ENCODE measurements at regions not wholly inside any gene's neighbourhood (a gene's known extent, or its start where the extent isn't known, plus 50 kb on each side); places are given as distances from the start of the nearest gene placed in this dataset.
"Not testable (repeated sequence)": the region's sequence is repeated elsewhere in the genome, so short reads cannot be mapped to it uniquely, and the experiment has no call there.

GRCh38 chr5:99019812-99020697 is 91.2 kb upstream of the CHD1 start:
- peak; percentile 34 for ATAC-seq
- DNase-seq = no peak
- Histone ChIP-seq H3K4me1 (no peaks in the 10 kb centered on the region), H3K27ac (no peak overlapping the region), H3K27me3 (no peaks in the 10 kb centered on the region), H3K9me3 (no peaks in the 10 kb centered on the region), H3K36me3 (no peaks in the 10 kb centered on the region), H3K4me3 (no peak overlapping the region)
- TF ChIP-seq CTCF (IDR thresholded peaks at IDR 0.05) = no peak
- intact Hi-C loops (cut with DNase I) = no loop called here

- ATAC-seq = no peak
- Histone ChIP-seq H3K27ac (no peak overlapping the region), H3K36me3 (no peaks in the 10 kb centered on the region), H3K27me3 (no peaks in the 10 kb centered on the region), H3K9me3 (no peaks in the 10 kb centered on the region), H3K4me1 (no peaks in the 10 kb centered on the region), H3K4me3 (no peak overlapping the region)
- no peak for DNase-seq
- TF ChIP-seq CTCF (IDR thresholded peaks at IDR 0.05) = no peak
- intact Hi-C loops (cut with DNase I) = no loop called here
Observed at GRCh38 chr5:99019254-99019653, 90.4 kb upstream of the CHD1 start.

- ATAC-seq (no peak), DNase-seq (no peak)
- TF ChIP-seq CTCF (IDR thresholded peaks at IDR 0.05) = no peak
- Histone ChIP-seq H3K9me3 (no peaks in the 10 kb centered on the region), H3K27ac (no peak overlapping the region), H3K4me1 (no peaks in the 10 kb centered on the region), H3K27me3 (no peaks in the 10 kb centered on the region), H3K36me3 (no peaks in the 10 kb centered on the region), H3K4me3 (no peak overlapping the region)
- intact Hi-C loops (cut with DNase I) = no loop called here
Observed at GRCh38 chr5:99010294-99010693, 81.5 kb upstream of the CHD1 start.

- ATAC-seq; H3K36me3 ChIP-seq; H3K4me1 ChIP-seq; H3K27me3 ChIP-seq; H3K9me3 ChIP-seq; H3K27ac ChIP-seq; DNase-seq; intact Hi-C loops (cut with DNase I); H3K4me3 ChIP-seq: not testable (repeated sequence)
Observed at GRCh38 chr5:99008009-99008408, 79.2 kb upstream of the CHD1 start.

- ATAC-seq (no peak), DNase-seq (no peak)
- Histone ChIP-seq H3K4me1 (no peaks in the 10 kb centered on the region), H3K27ac (no peak overlapping the region), H3K4me3 (no peak overlapping the region), H3K27me3 (no peaks in the 10 kb centered on the region), H3K36me3 (no peaks in the 10 kb centered on the region), H3K9me3 (no peaks in the 10 kb centered on the region)
- intact Hi-C loops (cut with DNase I) = no loop called here
- no peak for TF ChIP-seq CTCF (IDR thresholded peaks at IDR 0.05)
Observed at GRCh38 chr5:99005506-99005905, 76.7 kb upstream of the CHD1 start.

GRCh38 chr5:99004960-99005359 is 76.2 kb upstream of the CHD1 start:
- intact Hi-C loops (cut with DNase I) = no loop called here
- H3K27ac ChIP-seq = no peak overlapping the region
- H3K4me1 ChIP-seq = no peaks in the 10 kb centered on the region
- no peak for TF ChIP-seq CTCF (IDR thresholded peaks at IDR 0.05)
- no peak overlapping the region for H3K4me3 ChIP-seq
- no peak for DNase-seq
- no peak for ATAC-seq
- no peaks in the 10 kb centered on the region for H3K9me3 ChIP-seq
- no peaks in the 10 kb centered on the region for H3K36me3 ChIP-seq
- H3K27me3 ChIP-seq = no peaks in the 10 kb centered on the region
